HK-2 (cell line): ENCODE measurements at regions not wholly inside any gene's neighbourhood (a gene's known extent, or its start where the extent isn't known, plus 50 kb on each side); places are given as distances from the start of the nearest gene placed in this dataset.

Experiments
- DNase-seq: peaks from one replicate; pipeline ENCODE4 v3.0.0-alpha.2; 2018; ENCODE audit not compliant: unreplicated experiment

DNA sequence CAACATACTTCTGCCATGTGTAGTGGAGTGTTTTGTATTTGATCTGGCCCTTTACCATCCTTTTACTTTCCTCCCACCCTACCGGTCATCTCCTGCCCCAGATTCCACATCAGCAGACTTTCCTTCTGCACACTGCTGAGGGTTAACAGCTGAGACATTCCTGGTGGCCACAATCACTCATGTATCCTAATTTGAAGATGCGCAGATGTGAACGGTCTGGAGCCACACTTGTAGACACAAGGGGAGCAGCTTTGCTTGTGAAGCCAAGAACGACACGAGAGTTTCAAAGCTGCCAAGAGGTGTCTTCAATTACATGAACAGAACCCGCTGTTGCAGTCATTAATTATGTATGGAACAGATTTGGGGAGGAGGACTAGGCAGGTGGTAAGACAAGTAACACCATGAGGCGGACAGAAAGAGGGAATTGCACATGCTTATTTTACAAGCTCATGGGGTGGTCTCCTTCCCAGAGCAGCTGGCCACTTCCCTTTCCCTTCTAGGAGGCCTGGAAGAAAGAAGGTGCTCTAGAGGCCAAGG is 260.7 kb upstream of the KLHL29 start:
- DNase-seq = no peak

GRCh38 chr2:23127465-23127864 is 257.5 kb upstream of the KLHL29 start:
- DNase-seq = no peak

GRCh38 chr2:23128684-23129292 is 256.2 kb upstream of the KLHL29 start:
- DNase-seq = no peak

GRCh38 chr2:23131066-23131575 is 253.9 kb upstream of the KLHL29 start:
- no peak for DNase-seq

- DNase-seq = no peak
These were observed 253.0 kb upstream of the KLHL29 start for GRCh38 chr2:23132000-23132399.

DNA sequence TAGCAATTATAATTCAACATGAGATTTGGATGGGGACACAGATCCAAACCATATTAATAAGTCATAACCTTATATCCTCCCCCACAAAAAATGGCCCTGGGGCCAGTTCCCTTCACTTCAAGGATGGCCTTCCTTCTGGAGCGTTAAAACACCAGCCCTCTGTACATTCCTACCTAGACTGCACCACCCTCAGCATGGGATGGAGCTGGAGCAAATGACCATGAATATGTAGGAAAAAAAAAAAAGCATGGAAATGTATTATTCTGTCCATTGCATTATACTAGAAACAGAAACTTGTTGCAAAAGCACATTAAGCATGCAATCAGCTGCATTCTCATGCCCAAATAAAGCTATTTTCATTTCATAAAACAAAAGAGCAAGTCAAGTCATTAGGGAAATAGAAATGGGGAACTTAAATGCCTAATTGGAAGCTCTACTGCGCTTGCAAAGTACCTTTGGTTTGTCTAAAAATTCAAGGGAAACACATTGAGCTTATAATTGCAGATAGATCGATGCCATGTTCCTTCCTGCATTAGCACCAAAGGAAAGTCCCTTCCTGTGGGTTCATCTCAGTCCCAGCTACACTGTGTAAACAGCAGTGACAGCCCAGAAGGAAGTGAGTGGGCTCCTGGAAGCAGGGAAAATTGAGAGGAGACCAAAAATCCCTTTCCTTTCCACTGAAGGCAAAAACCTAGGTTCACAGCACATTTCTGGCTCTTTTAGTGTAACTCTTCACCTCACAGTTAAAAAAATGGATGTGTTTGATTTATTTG is 252.0 kb upstream of the KLHL29 start:
- DNase-seq = no peak

DNA sequence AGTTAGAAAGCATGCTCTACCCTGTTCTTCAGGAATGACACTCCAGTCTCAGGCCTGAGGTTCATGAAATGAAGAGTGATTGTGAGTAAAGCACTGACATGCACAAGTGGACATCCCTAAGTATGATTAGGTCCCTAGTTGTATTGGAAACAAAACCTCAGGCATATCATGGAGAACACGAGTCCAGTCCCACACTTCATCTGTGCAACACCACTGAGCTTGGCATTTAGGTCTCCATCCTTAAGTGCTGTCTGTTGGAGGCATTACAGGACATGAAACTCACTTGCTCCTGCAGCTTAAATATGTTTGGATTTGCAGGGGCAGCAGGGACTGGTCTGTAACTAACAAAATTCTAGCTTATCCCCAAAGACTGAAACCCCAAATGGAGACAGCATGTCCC is 250.3 kb upstream of the KLHL29 start:
- DNase-seq = no peak

- no peak for DNase-seq
These were observed 249.4 kb upstream of the KLHL29 start for GRCh38 chr2:23135481-23136100.

DNA sequence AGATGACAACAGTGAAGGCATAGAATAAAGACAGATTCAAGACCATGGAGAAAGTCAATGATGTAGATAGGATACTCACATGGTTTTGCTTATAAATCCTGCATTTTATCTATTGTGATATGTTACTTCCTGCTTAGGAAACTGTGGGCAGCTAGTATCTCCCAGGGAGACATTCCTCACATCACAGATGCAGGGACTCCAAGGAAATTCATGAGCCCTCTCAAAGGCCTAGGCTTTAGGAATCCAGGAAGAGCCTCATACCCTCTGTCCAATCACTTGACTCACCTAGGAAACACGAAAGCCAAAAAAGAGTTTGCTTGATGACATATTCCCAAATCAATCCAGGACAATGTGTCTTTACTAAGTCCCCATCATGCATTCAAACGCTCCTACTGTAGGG is 247.8 kb upstream of the KLHL29 start:
- no peak for DNase-seq

DNA sequence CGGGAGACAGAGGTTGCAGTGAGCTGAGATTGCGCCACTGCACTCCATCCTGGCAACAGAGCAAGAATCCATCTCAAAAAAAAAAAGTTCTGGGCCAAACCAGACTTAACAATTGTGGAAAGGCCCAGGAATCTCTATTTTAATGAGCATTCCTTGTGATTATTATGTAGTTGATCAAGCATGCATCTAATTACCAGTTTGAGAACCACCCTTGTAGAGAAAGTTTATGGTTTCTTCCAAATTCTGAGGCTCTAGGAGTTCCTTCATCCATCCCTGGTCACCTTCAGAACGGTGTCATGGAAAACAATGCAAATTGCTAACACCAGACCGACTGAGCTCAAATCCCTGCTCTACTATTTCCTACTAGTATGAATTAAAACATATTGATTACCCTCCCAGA is 246.3 kb upstream of the KLHL29 start:
- DNase-seq = no peak

DNA sequence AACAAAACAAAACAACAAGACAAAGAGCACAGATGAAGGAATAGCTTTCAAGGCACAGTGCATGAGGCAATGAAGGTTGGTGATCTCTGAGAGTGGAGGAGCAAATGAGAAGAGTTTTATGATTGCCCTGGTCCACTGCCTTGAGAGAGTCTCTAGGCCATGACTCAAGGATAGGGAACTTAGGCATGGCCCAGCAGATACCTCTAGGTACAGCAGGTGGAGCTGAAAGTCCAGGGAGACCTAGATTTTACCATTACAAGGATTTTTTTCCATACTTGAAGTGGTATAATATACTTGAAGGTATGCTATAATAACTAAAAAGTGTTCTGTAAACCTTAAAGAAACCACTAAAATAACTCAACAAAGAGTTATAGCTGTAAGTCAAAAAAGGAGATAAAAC is 239.5 kb upstream of the KLHL29 start:
- DNase-seq = no peak

GRCh38 chr2:23146011-23146410 is 239.0 kb upstream of the KLHL29 start:
- no peak for DNase-seq

DNA sequence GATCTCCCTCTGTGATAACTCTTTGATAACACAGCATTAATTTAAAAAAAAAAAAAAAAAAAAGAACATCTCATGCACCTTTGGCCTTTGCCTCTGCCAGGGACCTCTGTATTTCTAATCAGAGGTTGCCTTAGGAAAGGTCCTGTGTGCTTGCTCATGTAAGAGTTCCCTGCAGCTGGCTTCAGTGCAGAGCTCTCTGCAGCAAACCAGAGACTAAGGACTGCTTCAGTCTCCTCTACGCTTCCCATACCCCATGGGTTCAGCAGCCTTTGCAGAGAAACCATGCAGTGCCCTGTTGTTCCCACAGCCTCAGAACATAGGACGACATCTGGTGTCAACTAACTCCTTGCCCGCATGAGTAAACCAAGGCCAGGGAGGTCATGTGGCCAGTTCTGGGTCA is 236.6 kb upstream of the KLHL29 start:
- no peak for DNase-seq

DNA sequence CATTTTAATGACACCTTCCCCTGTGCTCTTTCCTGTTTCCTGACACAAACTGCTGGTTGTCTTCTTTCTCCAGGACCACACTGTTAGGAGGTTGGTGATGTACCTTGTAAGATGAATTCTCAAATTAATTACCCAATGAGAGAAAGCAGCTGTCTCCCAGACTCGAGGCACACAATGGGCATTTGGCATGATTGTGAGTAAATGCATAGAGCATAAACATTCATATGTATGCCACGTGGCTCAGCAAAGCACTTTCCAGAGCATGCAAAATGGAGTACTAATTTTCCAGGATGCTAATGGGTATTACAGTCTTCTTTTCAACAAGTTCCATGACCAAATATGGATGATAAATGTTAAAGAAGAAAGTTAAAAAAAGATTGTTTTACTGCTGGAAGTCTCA is 235.2 kb upstream of the KLHL29 start:
- DNase-seq = no peak

DNA sequence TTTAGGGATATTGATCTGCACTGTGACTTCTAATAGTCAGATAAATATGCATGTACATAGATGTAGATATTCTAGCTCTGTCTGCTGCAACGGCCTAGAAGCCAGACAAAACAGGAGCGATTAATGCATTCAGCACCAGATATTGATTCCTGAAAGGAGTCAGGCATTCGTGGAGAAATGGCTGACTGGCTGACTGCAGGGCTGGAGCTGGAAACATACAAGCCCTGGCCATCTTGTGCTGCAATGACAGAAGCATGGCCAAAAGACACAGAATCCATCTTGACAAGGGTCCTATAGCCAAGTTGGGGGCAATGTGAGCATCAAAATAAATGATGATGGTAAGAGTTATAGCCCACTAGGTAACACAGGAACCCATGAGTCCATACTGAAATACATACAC is 231.5 kb upstream of the KLHL29 start:
- DNase-seq = no peak

DNA sequence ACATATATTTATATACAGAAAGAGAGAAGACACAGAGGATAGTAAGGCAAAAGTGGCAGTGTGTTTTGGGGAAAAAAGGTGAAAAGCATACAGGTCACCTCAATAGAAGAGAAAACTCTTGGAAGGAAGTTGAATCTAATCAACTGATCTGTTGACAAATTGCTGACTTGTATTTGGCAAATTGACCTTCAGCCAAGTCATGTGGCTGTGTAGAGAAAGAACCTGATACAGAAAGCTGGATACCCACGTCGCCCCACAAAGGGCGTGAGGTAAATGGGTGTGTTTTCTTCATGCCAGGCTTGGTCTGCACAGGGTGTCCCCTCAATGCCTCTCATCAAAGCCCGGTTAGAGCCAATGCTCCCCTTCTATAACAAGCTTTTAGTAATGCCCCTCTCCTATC is 230.0 kb upstream of the KLHL29 start:
- DNase-seq = no peak

GRCh38 chr2:23157812-23158211 is 227.2 kb upstream of the KLHL29 start:
- no peak for DNase-seq

- DNase-seq = no peak
These were observed 226.7 kb upstream of the KLHL29 start for GRCh38 chr2:23158306-23158705.

- no peak for DNase-seq
These were observed 225.1 kb upstream of the KLHL29 start for GRCh38 chr2:23159746-23160405.

DNA sequence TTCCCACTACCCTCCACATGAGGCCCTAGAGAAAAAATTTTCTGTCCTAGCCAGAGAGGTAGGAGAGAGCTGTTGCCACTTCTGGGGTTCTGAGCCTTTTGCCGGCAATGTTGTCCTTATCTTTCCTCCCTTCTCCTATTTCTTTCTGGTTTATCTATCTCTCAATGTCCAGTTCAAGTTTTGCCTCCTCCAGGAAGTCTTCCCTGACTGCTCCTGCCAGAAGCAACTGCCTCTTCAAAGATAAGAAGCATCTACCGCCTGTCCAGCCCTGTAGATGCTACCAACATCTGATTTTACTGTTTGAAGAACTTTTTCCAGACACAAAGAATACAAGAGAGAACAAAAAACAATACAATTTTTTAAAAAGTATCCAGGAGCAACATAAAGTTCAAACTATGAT is 220.8 kb upstream of the KLHL29 start:
- no peak for DNase-seq

DNA sequence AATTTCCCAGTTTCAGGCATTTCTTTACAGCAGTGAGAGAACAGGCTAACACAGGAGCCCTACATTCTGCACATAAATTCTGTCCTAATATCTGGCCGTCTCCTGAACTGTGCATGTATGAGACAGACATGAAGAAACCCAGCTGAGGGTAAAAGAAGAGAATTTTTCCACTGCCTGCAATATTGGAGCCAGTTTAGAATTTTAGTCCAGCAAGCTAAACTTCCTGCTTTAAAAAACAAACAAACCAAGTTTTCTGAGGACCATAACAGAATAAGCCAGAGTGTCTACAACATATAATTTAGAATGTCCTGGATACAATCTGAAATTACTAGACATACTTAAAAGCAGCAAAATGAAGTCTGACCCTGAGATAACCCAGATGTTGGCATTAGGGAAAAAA is 215.1 kb upstream of the KLHL29 start:
- DNase-seq = no peak

DNA sequence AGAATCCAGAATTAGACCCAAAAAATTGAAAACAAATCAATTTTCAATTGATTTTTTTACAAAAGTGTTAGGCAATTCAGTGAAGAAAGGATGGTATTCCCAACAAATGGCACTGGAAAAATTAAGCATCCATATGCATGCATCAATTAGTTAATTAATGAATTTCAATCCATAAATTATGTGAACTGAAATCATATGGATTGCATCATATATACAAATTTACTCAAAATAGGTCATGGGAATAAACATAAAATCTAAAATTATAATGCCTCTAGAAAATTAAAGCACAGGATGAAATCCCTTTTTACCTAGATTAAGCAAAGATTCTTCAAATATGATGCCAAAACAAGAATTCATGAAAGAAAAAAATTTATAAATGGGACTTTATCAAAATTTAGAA is 213.9 kb upstream of the KLHL29 start:
- no peak for DNase-seq
